T-helper 2 cell treated with Interferon-gamma antibody and Interleukin-4, amounts not matched to agents 100 ng/mL and 5 ng/mL, for 36 hours (primary cell): ENCODE measurements at regions not wholly inside any gene's neighbourhood (a gene's known extent, or its start where the extent isn't known, plus 50 kb on each side); places are given as distances from the start of the nearest gene placed in this dataset.
"Not testable (repeated sequence)": the region's sequence is repeated elsewhere in the genome, so short reads cannot be mapped to it uniquely, and the experiment has no call there.

Source experiments
- intact Hi-C: fragments of 100-400 bp; cut with micrococcal nuclease; formaldehyde crosslinking; loops from one replicate; pipeline ENCODE4 v1.15.1; 2023

DNA sequence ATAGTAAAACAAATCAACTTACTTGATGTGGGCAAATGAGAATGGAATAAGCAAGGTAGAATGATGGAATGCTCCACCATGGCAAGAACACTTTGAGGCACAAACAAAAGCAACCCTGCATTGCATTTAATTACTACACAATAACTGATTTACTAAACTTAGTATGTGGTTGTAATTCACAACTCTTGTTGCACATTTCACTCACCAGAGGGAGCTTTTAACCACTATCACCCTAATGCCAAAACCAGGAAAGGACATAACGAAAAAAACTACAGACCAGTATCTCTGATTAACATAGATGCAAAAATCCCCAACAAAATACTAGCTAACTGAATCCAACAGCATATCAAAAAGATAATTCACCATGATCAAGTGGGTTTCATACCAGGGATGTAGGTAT is 659.8 kb downstream of the CPS1 start:
- intact Hi-C loops: no loop called here

DNA sequence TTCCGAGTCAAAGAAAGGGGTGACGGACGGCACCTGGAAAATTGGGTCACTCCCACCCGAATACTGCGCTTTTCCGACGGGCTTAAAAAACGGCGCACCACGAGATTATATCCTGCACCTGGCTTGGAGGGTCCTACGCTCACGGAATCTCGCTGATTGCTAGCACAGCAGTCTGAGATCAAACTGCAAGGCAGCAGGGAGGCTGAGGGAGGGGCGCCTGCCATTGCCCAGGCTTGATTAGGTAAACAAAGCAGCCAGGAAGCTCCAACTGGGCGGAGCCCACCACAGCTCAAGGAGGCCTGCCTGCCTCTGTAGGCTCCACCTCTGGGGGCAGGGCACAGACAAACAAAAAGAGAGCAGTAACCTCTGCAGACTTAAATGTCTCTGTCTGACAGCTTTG is 663.1 kb downstream of the CPS1 start:
- intact Hi-C loops: not testable (repeated sequence)

DNA sequence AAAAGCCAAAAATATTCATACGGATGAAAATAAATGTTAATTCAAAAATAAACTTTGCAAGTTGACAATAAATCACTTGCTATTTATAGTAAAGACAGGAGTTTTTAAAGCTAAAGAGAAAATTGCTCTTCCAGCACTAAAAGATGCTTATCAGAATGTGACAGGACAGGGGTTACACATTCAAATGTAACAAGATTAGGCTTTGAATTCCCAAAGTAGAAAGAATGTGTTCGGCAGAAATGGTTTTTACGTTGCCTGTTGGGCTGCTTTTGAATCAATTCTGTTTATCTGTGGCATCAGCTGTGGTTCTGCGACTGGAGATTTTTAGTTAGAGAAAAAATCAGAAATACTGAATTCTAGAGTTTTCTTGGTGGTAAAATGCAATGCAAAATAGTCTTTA is 669.4 kb downstream of the CPS1 start:
- intact Hi-C loops: no loop called here

DNA sequence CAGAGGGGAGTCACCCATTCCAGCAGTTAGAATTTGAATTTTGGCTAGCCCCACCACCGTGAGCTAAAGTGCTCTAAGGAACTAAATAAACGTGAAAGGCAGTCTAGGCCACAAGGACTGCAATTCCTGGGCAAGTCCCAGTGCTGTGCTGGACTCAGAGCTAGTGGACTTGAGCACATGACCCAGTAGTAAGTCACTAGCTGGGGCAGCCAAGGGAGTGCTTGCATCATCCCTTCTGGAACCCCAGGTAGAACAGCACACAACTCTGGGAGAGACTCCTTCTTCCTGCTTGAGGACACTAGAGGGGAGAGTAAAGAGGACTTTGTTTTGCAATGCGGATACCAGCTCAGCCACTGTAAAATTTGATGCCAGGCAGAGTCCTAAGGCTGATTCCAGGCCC is 672.2 kb downstream of the CPS1 start:
- intact Hi-C loops: no loop called here

DNA sequence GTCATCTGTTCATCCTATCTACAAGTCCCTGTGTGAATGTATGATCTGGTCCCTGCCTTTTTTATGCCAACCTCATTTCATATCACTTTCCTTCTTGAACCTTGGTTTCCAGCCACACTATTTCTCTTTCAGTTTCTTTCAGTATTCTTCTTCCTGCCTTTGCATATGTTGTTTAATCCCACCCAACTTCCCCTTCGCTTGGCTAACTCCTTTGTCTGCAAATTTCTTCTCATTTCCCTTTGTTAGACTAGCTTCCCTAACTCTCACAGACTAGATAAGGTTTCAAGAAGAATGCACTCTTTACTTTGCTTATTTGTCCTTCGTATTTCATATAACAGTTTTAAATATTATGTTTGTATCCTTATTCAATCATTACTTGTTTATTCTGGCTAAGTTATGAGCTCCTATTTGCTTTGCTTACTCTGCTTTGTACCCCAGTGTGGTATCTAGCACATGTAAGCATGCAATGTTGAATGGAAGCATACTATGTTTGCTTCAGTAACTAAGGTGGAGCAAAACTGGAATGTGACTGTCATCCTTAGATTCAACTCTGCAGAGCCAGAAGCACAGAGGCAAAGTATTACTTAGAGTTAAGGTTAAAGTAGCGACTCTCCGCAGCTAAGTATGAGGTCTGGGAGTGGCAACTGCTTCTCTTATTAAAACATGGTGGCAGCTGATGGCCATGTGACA is 681.3 kb downstream of the CPS1 start:
- intact Hi-C loops: no loop called here

DNA sequence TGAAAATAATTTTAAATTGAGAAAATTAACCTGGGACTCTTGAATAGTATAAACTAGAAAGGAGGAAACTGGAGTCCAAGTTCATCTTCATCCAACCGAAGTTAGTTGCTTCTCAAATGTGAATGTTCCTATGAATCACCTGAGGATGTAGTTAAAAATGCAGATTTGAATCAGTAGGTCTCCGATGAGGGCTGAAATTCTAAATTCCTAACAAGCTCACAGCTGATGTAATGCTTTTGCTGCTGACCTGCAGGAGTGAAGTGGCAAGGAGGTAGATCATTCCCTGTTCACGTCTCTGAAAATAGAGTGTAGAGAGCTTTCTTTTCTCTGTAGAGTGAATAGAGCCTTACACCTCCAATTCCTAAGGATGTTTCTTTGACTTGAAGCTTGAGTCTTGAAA is 685.5 kb downstream of the CPS1 start:
- intact Hi-C loops: no loop called here

DNA sequence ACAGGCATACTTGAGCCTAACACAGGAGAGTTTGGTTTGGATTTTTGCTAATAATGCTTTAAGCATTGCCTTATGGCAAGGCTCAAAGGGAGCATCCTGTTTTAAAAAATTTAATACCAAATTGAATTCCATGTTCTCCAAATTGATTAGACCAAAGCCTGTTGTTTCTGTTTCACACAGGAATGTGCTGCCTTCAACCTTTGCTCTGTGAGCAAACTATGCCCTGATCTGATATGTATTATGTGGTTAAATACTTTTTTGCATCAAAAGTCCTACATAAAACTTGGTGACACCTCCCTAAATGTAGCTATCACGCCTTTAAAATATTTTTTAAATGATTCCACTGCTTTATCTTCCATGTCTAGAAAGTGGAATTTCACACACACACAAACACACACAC is 691.4 kb downstream of the CPS1 start:
- intact Hi-C loops: no loop called here

DNA sequence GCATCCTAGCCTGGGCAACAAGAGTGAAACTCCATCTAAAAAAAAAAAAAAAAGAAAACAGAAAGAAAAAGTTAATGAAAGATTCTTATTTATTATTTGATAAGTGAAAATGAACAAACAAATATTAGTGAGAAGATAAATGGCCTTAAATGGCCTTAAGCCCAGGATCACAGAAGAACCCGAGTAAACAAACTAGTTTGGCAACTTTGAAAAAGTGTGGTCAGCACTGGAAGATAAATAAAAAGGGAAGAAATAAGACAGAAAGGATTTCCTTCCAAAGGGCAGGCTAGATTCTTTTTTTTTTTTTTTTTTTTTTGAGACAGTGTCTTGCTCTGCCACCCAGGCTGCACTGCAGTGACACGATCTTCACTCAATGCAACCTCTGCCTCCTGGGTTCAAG is 692.4 kb downstream of the CPS1 start:
- intact Hi-C loops: no loop called here

DNA sequence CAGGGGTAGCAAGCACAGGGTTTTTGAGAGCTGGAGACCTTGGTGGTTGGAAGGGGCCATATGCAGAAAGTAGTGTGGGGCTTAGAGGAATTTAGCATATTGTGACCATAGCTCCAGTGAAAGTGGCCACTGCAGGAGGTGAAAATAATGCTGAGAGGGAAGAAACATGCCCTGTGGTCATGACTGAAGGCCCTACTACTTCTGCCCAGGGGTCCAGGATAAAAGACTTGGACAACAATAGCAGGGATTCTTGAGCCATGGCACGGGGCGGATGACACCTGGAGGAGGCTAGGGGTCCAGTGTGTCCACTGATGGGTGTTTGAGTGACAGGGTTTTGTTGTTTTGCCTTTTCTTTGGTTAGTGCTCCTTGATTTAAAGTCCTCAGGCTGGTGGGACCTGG is 694.6 kb downstream of the CPS1 start:
- intact Hi-C loops: no loop called here

DNA sequence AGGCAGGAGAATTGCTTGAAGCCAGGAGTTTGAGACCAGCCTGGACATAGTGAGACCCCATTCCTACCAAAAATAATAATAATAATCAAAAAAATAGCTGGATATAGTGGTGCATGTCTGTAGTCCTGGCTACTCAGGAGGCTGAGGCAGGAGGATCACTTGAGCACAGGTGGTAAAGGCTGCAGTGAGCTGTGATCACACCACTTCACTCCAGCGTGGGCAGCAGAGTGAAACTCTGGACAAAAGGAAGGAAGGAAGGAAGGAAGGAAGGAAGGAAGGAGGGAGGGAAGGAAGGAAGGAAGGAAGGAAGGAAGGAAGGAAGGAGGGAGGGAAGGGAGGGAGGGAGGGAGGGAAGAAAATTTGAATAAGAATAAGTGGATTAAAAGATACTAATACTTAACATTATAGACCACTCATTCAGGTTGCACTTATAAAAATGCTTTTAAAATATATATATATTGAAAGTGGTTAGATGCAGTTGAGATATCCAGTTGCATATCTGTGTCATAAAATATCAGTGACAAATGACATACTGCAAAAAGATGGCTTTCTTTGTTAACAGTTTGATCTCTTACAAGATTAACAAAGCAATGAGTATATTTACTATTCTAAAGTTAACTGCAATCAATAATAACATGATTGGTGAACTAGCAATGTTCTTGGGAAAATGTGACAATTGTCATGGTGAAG is 702.4 kb downstream of the CPS1 start:
- intact Hi-C loops: no loop called here

DNA sequence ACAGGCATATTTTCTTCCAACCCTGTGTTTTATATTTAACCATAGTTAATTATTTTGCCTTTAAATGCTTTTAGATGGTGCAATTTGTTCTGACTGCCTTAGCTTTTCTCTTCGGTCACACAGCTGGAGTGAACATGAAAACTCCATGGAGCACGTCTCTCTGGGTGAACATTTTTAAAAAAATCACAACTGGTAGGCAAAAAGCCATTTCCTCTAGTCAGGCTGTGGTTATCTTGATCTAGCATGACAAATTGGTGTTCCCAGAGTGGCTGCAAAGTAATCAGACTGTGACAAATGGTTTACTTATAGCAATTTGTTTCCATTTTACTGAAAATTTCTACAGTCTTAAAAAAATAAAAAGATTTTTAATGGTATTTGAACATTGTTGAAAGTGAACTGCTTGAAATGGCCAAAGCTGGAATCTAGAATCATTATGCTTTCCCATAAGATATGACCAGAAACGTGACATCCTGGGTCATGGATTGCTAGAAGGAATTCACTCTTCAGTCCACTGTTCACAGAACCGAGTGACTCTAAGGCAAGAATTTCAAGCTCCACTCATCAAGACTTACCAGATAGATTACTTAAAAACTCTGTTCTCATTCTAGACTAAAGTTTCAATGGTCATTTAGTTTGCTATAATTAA is 703.6 kb downstream of the CPS1 start:
- intact Hi-C loops: no loop called here

DNA sequence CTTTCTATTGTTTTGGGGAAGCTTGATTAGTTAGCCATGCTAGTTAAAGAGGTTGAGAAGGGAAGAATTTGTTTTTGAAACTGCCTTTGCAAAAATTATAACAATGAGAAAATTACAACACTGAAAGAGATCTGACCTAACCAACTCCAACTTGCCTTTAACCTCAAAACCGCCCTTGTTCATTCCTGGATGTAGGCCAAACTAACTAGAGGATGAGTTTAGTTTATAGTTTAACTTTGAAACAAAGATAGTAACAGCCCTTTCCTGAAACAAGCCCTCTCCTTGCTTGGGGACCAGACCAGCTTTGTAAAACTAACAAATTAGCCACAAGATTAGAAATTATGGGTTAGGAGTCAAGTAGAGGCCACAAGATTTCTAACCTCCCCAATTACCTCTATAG is 713.9 kb downstream of the CPS1 start:
- intact Hi-C loops: no loop called here

DNA sequence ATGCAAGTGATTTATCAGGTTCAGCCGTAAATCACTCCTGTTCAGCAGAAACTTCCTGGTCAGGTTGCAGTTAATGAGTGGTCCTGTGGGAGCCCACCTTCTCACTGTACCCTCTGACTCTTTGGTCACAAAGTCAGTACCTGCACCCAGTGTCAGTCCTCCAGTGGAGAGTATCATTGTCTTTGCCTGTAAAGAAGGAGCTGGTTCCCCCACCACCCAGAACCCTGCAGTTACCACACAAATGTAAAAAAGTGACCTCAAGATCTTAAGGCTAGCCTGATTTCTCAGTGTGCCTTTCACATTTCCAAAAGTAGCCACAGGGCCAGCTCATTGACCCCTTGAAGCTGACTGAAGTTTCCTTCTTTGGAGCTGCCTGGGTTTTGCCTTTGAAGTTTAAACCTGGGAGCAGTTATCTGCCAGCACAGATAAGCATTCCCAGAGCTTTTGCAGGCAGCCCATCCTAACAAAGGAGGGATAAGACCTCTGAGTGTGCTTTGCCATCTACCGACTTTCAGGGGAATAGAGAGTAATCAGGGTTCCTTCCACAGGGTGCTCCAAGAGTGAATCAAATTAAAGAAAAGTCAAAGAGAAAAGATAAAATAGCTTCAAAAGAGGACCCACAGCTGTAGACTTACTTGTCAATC is 725.2 kb downstream of the CPS1 start:
- intact Hi-C loops: no loop called here

DNA sequence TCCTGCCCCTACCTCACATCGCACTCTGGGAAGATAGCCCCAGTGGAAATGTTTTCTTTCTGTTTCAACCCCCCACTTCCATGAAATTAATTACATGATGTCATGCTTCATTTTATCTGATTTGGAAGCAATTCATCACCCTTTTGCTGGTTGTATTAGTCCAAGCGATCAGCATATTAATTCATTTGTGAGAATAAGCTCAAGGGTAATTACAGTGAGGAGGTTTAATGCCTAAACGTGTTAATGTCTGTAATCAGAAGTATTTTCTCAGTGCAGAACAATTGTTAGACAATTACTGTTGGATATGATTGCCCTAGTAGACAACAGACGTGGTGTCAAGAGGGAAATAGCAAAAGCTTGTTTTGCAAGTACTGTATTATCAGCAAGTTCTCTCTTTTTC is 746.3 kb downstream of the CPS1 start:
- intact Hi-C loops: no loop called here

DNA sequence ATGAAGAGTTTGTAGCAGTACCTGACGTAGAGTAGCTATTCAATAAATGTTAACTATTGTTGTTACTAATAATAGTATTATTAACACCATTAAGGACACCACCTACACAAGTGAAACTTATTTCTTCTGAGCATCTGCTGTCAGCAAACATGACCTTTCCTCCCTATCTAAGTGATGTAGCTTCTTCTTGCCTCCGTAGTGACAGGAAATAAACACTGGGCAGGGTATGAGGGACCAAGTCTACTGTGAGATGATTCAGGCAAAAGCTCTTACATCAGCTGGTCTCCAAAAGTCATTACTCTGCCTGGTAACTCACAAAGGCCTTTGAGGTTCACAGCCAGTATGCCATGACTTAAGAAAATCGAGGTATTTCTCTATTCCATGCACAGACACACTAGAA is 750.5 kb downstream of the CPS1 start:
- intact Hi-C loops: no loop called here
